Esophagus squamous epithelium (tissue), 4 donors: ENCODE measurements at regions not wholly inside any gene's neighbourhood (a gene's known extent, or its start where the extent isn't known, plus 50 kb on each side); places are given as distances from the start of the nearest gene placed in this dataset.

Source experiments
- POLR2A ChIP-seq, 4 donors: fragments of 450-650 bp; IDR thresholded peaks; one replicate each; pipeline ENCODE4 v1.6.1; 2017; ENCODE audit warnings: antibody characterized with exemption in 4 of 4, mild to moderate bottlenecking in 4 of 4, moderate library complexity in 3 of 4
- TF ChIP-seq, protein P1 (sequence below), 6 experiments: fragments of 450-650 bp in 4 of 6; fragments of 200-600 bp in 2 of 6; sonication (generic) in 2 of 6; IDR thresholded peaks; one replicate each; pipeline ENCODE4 v1.5.1; 2016 to 2019; ENCODE audit warnings: antibody characterized with exemption in 6 of 6, mild to moderate bottlenecking in 4 of 6, moderate library complexity in 4 of 6

DNA sequence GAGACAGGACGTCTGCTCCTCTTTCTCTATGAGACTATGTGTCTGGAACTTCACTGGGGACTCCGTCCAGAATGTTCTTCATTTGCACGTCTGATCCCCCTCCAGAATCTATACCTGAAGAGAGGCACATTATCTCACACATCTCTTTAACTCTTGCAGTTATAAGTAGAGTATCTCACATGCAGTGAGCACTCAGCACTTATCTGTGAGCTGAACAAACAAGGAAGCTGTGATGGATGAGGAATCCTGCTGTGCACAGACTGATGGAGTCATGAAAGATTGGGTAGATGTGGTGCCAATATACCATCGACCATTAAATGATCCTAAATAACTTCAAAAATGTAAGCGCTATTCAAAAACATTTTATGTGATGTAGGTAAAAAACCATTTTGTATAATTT lies 888.3 kb upstream of the CELF4 start:
- TF ChIP-seq, protein P1, sequence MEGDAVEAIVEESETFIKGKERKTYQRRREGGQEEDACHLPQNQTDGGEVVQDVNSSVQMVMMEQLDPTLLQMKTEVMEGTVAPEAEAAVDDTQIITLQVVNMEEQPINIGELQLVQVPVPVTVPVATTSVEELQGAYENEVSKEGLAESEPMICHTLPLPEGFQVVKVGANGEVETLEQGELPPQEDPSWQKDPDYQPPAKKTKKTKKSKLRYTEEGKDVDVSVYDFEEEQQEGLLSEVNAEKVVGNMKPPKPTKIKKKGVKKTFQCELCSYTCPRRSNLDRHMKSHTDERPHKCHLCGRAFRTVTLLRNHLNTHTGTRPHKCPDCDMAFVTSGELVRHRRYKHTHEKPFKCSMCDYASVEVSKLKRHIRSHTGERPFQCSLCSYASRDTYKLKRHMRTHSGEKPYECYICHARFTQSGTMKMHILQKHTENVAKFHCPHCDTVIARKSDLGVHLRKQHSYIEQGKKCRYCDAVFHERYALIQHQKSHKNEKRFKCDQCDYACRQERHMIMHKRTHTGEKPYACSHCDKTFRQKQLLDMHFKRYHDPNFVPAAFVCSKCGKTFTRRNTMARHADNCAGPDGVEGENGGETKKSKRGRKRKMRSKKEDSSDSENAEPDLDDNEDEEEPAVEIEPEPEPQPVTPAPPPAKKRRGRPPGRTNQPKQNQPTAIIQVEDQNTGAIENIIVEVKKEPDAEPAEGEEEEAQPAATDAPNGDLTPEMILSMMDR (IDR thresholded peaks at IDR 0.05): no peak
- no peak for TF ChIP-seq POLR2A (IDR thresholded peaks at IDR 0.05)
